GM10266 (cell line): ENCODE measurements at regions not wholly inside any gene's neighbourhood (a gene's known extent, or its start where the extent isn't known, plus 50 kb on each side); places are given as distances from the start of the nearest gene placed in this dataset.

Experiments used
- DNase-seq: peaks from one replicate; pipeline ENCODE4 v3.0.0; 2012; ENCODE audit errors: extremely low spot score
- TF ChIP-seq, protein P1 (sequence below): IDR thresholded peaks from 2 replicates; pipeline ENCODE4 v1.5.1; 2012; ENCODE audit warnings: mild to moderate bottlenecking, low read depth; ENCODE audit not compliant: control insufficient read depth, insufficient read depth; ENCODE audit errors: missing control alignments

- no peak for DNase-seq
- TF ChIP-seq, protein P1, sequence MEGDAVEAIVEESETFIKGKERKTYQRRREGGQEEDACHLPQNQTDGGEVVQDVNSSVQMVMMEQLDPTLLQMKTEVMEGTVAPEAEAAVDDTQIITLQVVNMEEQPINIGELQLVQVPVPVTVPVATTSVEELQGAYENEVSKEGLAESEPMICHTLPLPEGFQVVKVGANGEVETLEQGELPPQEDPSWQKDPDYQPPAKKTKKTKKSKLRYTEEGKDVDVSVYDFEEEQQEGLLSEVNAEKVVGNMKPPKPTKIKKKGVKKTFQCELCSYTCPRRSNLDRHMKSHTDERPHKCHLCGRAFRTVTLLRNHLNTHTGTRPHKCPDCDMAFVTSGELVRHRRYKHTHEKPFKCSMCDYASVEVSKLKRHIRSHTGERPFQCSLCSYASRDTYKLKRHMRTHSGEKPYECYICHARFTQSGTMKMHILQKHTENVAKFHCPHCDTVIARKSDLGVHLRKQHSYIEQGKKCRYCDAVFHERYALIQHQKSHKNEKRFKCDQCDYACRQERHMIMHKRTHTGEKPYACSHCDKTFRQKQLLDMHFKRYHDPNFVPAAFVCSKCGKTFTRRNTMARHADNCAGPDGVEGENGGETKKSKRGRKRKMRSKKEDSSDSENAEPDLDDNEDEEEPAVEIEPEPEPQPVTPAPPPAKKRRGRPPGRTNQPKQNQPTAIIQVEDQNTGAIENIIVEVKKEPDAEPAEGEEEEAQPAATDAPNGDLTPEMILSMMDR = no peak
Observed at GRCh38 chr3:68334367-68334986, 597.9 kb downstream of the TAFA4 start.

- TF ChIP-seq, protein P1 = no peak
- DNase-seq = no peak
Observed at GRCh38 chr3:68328049-68328448, 604.3 kb downstream of the TAFA4 start.

DNA sequence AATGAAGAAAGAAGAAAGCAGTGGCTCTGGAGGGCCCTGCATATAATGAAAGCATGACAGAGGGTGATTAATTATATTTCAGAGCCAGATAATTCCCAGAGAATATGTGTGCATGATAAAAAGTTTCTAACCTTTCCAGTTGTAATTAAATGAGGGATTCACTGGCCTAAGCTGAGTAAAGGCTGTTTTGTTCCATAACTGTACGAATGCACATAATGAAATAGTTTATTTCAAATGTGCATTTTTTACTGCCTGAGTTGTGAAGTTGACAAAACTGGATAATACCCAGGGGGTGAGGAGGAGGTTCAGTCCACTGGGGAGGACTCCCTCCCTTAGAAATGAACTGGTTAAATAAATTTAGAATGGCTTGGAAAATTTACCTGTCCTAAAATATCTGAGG lies 616.4 kb downstream of the TAFA4 start:
- DNase-seq = no peak
- TF ChIP-seq, protein P1 = no peak

DNA sequence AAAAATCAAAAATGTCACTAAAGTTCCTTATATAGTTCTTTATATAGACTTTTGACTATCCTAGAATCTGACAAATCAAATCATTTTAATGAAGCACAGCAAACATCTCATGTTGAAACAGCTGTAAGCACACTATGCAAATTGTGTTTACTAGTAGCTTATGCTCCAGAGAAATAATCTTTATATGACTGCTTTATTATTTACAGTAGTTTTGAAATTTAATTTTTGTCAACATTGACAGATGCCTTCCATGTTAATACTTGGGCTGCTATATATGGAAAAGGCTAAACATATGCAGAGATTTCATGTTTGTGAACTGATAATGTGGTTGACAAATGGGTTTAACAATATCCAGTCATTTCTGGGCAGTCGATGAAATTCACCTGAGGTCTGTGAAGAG lies 616.8 kb downstream of the TAFA4 start:
- TF ChIP-seq, protein P1 = no peak
- no peak for DNase-seq

DNA sequence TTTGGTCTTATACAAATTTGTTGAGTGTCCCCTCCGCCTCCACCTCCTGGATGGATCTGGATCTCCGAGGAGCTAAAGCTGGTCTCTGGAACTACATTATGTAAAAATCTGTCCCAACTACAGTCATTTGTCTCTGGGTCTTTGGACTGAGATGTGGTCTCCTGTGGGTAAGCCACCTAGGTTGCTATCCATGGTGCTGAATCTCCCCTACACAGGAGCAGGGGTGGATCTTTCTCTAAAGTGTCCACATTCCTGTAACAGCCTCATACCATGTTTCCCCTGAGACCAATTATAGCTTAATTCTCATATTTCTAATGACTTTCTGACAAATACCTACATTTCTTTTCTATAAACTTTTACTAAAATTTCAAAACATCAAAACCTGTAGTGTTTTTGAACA lies 625.8 kb downstream of the TAFA4 start:
- DNase-seq = peak; percentile 5
- TF ChIP-seq, protein P1 = no peak

GRCh38 chr3:68295457-68295856 lies 636.9 kb downstream of the TAFA4 start:
- TF ChIP-seq, protein P1 = no peak
- DNase-seq = no peak

DNA sequence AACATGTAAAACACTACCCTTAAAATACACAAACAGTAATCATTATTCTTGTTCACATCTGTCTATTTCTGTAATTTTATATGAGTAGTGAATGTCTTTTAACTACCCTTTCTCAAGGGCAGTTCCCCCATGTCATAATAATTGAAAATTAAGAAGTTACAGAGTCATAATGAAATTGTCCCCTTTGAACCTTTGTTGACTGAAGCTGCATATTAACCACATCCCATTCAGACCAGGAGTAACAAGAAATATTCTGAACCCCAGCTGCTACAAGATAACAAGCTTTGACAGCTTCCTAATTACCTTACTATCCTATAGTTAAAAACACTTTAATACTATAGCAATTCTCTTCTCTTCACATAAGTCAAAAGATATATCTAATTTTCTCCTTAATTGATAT lies 635.9 kb upstream of the SUCLG2 start:
- DNase-seq = no peak
- TF ChIP-seq, protein P1 = no peak
